NCI-H510A (cell line): ENCODE measurements at regions not wholly inside any gene's neighbourhood (a gene's known extent, or its start where the extent isn't known, plus 50 kb on each side); places are given as distances from the start of the nearest gene placed in this dataset.

ENCODE experiments used
- DNase-seq: peaks from one replicate; lab custom pipeline; 2025; lab: John Stamatoyannopoulos, UW

DNA sequence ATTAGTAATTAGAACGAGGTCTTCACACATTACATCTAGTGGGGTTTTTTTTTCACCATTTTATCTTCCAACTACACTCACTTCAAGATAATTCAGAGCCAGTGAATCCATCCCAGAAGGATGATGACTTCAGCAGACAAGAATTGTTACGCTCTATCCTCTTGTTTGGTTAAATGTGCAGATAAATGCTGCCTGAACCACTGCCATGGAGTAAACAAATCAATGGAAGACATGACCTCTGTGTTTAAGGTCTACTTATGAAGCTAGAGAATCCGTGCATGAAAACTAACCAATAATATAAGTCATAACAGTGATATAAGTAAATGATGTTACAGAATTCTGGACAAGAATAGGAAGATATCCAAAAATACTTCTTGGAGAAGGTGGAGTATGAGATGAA, 602.6 kb downstream of the TLR4 start:
- DNase-seq: no peak

DNA sequence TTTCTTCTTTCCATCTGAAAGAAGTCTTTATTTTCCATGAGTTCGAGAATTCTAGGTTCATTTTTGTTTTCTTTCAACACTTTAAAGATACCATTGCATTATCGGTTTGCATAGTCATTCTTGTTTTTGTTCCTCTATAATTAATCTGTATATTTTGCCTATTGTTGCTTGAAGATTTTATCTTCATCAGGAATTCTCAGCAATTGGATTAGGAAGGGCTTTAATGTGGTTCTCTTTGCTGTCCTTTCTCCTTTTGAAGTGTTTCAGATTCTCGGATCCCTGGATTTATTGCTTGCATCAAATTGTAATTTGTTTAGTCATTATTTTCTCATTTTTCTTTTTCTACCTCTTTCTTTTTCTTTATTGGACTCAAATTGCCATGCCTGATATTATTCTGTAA, 609.8 kb downstream of the TLR4 start:
- DNase-seq: no peak

DNA sequence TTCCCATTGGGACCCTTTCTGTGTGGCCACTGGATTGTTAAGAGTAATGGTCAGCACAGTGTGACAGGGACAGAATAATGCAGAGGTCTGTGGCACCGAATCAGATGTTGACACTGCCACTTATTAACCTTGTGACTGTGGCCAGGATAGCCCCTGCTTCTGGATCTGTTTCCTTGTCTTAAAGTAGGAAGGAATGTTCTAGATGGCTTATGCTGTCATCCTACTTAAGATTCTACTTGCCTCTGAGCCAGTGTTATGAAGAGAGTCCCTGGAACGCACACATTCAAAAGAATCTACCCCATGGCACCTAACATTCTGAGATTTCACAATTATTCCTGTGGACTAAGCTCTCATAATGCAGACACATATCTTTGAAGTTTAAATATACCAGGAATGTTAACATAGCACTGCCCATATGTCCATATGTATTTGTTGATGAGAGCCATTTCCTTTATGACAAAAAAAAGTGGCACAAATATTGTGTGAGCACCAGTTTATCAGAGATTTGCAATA, 612.7 kb downstream of the TLR4 start:
- no peak for DNase-seq

DNA sequence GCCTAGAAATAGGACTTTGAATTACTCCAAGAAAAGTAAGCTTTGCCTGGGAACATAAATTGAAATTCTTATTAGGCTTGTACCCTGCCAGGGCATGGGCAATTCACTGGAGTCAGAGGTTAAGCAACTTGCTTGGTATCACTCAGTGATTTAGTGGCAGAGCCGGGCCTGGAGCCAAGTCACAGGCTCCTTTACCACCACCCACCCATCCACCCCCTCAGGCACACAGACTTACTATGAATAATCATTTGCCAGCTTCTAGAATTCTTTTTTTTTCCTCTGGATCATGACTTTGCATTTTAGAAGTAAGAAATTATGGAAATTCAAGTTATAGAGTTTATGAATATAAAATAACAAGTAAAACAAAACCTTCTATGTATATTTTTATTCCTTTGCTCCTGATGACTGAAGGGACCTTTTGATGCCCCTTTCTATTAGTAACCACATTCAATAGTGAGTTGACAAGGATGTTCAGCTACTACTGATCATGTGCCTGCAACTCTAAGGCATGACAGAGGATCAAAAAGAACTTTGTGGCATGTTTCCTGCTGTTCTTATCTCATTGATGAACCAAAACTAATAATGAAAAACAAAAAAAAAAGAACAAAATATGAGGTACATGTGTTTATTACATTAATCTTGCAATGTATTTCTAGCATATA, 614.7 kb downstream of the TLR4 start:
- DNase-seq: no peak

DNA sequence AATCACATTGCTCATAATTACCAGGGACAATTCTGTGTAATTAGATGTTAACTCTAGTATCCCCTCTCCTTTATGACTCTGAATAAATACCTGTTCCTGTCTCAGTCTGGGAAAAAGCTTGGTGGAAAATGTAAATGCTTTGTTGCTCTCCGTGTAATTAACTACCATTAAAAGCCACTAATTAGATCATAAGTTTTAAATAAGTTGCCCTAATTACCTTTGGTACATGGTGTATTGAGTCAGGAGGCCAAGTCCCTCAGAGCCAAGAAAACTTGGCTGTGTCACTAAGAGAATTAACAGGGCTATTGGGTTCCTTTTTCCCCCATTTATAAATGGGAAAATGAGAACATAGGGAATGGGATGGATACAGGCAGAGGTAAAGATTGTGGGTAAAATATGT, 617.6 kb downstream of the TLR4 start:
- no peak for DNase-seq

DNA sequence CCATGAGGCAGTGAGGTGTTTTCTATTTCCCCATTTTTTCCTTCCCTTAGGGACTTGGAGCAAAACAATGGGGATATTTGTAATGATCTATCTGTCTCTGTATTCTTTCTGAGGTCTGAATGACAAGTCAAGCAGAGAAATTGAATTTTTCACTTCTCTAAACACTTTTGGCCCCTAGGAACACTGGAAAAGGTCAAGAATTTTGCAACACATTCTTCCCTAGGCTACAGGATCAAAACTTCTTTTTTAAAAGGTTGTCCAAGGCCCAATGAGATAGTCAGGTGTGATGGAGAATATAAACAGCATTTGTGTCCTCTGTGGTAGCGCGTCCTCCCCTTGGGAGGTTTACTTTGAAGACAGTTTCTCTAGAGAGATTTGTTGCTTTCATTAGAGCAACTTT, 620.5 kb downstream of the TLR4 start:
- no peak for DNase-seq

DNA sequence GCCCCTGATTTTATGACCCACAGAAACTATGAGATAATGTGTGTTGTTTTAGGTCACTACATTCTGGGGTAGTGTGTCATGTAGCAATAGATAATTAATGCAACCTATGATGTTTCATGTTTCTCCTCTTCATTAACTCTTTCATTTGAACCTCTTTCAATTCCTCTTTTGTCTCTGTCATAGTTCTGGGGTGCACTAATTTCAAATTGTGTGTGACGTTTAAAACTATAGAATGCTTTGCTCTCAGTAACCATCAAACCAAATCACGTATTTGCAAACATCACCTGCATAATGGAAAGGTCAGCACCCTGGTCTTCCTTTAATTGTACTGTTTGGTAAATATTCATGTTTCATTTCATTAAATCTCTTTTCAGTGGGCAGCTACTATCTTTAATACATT, 621.6 kb downstream of the TLR4 start:
- DNase-seq: no peak

DNA sequence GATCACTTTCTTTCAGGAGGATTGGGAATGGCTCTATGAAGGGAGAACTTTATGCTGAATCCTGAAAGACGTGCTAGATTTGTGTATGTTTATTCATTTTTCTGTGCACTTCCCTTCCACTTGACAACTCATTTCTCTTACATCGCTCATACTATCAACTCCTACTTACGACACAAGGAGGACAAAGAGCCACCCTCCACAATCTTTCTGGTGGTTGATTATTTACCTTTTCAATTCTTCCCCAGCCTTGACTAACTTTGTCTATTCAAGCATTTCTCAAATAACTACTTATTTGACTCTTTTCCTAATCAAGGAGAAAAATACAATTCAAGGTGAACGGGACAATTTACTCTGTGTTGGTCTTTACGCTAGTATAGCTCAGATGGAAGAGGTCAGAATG, 622.1 kb downstream of the TLR4 start:
- DNase-seq: no peak

DNA sequence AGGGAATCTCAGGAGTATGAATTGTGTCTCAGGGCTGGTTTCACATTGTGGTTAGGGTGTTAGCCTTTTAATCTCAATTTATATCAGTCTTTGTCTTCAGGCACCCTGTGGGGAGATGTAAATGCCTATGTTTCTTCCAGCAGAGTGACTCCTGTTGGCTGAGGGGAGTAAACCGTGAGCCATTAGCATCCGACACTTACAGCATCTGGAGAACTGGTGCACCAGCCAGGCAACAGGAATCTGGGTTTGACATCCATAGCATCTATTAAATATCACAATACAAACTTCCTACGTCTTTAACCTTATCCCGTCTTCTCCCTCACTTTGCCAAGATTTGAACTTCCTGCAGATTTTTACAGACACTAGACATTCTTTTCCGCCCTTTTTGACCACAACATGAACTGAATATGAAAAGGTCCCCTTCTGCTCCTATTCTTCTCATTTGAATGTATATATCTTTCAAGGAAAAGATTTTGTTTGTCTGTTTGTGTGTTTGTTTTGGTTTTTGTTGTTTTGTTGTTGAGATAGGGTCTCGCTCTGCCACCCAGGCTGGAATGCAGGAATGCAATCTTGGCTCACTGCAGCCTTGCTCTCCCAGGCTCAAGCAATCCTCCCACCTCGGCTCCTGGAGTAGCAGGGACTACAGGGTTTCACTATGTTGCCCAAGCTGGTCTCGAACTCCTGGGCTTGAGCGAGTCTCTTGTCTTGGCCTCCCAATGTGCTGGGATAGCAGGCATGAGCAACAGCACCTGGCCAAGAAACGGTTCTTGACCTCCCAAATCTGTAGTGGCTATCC, 626.2 kb downstream of the TLR4 start:
- DNase-seq: no peak

DNA sequence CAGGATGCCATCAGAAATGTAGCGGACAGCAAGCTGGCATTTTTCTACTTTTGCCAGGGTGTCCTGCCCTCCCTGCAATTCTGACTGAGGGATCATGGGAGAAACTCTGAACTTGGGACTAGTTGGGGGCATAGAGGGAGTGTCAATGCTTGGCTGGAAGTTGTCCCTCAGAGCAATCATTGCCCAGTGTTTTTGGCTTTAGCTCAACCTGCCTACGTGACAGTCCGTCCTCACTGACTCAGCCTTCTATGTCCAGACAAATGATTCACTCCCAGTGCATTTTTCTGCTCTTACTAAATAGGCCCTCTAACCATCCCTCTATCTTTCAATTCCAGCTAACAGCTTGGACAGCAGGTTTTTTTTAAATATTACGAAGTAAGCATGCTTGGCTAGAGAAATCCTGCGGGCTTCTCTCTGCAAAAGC, 627.4 kb downstream of the TLR4 start:
- DNase-seq: no peak

DNA sequence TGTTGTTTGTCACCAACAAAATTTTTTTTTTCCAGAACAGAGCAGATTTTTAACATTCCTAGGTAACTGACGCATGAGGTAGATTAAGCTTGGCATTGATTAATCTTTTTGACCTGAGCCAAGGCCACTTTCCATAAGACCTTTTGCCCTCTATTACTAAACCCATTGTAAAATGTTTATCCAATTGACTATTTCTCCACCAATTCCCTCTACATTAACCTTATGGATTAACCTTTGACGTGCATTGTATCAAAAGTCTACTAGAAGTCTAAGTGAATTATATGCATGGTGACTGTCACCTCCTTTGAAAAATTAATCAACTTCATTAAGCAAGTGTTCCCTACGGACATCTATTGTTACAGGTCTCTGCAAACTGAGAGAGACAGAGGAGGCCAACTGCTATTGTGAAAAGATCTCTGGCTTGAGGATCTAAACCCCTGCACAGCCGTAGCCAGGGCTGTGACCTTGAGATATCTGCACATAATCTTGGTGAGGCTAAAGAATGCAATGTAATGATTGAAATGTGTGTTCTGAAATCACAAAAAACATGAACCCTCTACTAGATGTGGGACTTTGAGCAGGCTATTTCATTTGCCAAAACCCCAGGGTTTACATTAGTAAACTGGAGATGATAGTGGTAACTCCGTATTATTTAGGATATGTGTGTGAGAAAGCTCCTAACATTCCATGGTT, 632.2 kb downstream of the TLR4 start:
- DNase-seq: no peak

DNA sequence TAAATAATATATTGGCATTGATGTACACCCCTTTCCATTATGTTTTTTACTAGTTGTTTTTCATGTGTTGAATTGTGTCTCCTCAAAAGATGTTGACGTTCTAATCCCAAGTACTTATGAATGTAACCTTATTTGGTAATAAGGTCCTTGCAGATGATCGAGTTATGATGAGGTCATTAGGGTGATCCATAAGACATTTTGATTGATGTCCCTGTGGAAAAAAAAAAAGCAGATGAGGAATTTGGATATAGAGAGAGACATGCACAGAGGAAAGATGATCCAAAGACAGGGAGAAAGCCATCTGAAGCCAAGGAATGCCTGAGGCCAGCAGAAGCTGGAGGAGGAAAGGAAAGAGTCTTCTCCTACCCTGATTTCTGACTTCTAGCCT, 632.7 kb downstream of the TLR4 start:
- no peak for DNase-seq

DNA sequence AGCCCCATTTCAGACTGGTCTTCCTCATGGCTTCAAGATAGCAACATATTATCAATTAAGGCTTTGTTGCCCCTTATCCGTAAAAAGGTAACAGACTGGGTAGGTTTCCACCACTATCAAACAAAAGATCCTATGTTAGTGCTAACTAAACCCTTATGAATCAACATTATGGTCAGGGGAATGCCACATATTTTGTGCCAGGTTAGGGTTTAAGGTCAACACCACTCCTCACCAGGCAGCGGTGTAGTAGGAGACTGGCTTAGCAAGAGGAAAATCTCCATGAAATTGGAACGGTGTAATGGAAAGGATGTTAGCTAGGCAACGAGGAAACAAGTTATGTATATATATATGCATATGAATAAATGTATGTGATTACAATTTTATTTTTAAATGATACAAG, 655.8 kb downstream of the TLR4 start:
- DNase-seq: no peak

DNA sequence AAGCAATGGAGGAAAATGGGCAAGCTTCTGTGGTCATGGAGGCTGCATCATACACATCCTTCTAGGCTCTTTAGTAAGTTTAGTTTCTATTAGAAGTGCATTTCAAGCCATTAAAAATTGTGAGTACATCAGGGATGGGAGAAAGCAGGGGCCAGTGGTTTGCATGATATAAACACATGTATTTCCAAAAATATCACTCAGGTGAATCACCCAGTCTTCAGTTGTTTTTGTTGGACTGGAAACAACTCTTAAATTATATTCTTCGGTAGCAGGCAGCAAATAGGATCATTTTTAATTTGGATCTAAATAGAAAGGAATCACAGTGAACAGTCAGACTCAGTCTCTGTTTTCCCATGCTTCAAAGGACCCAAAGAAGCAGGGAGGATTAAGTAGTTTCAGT, 657.9 kb downstream of the TLR4 start:
- DNase-seq: no peak

DNA sequence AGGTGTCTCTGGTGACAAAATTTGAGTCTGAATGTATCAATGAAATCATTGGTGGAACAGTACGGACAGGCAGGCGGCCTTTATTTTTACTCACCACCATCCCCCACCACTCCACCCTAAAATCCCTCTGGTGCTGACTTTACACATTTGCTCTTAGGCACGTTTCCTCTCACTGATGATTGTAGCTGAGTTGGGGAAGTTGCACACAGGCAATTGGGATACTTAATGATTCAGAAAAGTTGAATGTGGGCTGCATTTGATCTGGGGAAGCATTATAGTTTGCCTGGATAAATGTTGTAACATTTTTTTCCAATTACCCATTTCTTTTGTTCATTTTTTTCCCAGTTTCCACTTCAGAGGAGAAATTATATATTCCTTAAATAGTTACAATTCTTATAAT, 658.4 kb downstream of the TLR4 start:
- no peak for DNase-seq

DNA sequence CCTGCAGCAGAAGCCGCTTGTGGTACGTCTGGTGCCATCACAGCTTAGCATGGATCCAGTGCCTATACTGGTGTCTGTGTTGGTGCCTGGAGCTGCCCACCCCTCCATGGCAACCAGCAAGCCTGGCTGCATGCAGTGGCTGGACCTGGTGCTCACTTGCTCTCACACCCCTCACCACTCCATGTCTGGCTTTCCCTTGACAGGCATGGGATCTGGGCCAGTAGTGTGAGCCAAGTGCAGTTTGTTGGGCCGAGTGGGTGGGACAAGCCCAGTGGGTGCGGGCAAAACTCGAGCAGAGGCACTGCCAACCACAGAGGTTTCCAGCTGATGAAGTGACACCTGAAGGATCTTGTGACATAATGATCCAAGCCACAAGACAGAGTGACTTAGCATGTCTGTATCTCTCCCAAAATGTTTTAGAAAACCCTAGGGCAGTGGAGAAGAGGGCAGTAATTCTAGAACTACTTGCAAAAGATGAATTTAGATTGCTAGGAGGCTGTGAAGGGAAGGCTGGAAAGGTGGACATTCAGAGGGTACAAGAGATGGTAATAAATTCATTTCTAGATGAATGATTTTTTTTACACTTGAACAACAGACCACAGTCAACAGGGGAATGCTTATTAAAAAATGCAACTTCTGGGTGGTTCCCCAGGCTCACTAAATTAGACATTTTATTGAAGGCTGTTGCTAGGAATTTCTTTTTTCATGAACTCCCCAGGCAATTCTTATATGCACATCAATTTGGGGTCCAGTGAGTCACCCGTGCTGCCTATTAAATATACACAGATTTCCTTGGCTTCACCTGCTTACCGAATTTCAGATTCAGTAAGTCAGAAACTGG, 660.3 kb downstream of the TLR4 start:
- no peak for DNase-seq

DNA sequence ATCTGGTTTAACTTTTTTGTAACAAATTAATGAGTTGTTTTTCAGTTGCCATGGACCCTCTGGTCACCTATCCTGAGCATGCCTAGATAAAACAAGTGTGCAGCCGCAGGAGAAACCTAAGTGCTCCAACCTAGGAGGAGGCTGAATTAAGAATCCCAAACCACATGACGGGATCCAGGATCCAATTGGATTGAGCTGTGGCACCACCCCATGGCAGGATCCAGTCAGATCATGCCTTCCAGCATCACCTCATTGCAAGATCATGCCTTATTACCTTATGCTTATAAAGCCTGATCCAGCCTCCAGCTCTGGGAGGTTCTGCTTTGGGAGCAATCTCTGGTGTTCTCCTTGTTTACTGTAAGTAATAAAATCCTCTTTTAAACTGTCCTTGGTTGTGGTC, 662.0 kb downstream of the TLR4 start:
- DNase-seq: no peak

DNA sequence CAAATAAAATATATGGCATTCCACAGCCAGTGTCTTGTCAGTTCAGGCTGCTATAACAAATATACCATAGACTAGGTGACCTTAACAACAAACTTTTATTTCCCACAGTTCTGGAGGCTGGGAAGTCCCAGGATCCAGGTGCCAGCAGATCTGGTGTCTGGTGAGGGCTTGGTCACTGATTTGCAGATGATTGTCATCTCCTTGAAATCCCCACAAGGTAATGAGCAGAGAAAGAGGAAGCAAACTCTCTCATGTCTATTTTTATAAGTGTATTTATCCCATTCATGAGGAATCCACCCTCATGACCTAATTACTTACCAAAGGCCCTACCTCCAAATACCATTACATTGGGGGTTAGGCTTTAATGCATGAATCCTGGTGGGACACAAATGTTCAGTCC, 663.2 kb downstream of the TLR4 start:
- DNase-seq: no peak

DNA sequence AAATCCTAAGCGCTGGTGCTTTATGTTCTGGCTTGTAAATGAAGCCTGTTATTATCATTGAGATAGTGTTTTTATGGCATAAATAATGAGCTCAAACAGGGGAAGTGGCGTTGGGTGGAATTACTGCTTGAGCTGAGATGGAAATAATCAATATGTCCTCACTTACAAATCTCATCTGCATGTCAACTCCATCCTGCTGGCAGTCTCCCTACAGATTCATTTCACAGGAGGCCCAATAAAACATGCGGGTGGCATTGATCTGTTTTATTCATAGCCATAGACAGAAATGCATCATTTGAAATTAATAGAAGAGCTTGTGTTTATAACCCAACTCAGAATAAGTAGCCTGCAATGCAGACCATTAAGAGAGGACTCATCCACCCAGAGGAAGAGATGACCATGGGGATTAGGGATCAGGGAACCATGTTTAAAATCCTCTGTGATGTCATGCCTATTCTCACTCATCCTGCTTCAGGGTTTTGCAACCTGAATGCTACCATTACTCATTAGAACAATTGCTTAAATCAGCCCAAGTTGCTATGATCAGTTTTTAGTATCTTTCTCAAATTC, 680.4 kb downstream of the TLR4 start:
- no peak for DNase-seq

DNA sequence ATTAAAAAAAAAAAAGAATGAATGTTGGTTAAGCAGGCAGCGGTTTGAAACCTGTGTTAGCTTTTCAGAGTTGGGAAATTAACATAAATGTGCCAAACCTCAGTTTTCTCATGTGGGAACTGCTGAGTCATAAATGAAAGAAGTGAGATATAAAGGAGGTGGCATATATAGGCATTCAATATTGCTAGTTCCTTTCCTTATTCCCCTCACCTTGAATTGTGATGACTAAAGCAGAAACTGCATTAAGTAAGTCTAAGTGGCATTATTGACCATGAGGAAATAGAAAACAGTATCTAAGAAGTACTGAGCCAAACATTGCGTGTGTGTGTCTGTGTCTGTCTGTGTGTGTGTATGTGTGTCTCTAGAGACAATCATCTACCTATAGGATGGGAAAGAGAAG, 691.2 kb downstream of the TLR4 start:
- DNase-seq: no peak

DNA sequence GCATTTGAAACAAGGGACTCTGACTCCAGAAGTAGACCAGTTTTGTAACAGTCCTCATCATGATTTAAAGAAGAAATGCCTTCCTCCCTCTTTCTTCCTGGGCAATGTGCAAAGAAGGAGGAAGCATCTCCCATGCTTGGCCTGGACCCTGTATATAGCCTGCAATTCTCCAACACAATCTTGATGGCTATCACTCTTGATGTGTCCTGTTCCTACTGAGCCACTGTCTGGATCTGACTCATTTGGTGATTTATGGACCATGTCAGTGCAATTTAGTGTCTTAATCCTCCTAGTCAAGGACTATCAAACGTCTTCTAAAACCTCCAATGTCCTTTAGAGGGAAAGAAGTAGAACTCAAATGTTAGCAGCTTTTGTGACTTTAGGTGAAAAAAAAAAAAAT, 697.3 kb downstream of the TLR4 start:
- no peak for DNase-seq

DNA sequence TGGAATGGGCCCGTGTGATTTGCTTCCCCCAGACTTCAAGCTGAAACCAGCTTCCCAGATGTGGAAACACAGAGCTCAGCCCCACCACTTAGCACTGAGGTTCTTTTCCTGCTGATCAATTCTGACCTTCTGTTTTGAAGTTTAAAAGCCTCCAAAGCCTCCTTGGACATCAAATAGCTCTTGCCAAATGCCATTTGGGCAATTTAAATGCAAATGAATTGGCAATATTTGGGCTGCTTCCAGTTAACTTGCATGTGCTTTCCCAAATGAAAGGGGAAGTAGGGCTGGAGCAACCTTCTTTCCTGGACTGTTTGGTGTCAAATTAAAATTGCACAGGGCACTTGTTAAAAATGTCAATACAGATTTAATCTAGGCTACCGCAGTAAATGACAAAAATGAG, 710.5 kb downstream of the TLR4 start:
- no peak for DNase-seq
